ENCODE measurements at regions not wholly inside any gene's neighbourhood (a gene's known extent, or its start where the extent isn't known, plus 50 kb on each side); places are given as distances from the start of the nearest gene placed in this dataset.

GRCh38 chr1:108055387-108055786, 90.4 kb upstream of the VAV3 start (continued):
- TF ChIP-seq FOSL1 (IDR thresholded peaks at IDR 0.05; ENCODE audit: insufficient read depth, low read depth, low read length): no peak
- no peak for TF ChIP-seq MAX (IDR thresholded peaks at IDR 0.05)
- TF ChIP-seq TAF7 (optimal IDR thresholded peaks at IDR 0.05; ENCODE audit: borderline replicate concordance, low read depth, low read length): no peak
- no peak for TF ChIP-seq EP300 (IDR thresholded peaks at IDR 0.05; ENCODE audit: borderline replicate concordance in 1 of 2, low read depth in 2 of 2, low read length in 2 of 2)
- no peak for TF ChIP-seq BCL11A (IDR thresholded peaks at IDR 0.05; ENCODE audit: low read depth in 2 of 2, low read length in 2 of 2)
- TF ChIP-seq, protein P1, sequence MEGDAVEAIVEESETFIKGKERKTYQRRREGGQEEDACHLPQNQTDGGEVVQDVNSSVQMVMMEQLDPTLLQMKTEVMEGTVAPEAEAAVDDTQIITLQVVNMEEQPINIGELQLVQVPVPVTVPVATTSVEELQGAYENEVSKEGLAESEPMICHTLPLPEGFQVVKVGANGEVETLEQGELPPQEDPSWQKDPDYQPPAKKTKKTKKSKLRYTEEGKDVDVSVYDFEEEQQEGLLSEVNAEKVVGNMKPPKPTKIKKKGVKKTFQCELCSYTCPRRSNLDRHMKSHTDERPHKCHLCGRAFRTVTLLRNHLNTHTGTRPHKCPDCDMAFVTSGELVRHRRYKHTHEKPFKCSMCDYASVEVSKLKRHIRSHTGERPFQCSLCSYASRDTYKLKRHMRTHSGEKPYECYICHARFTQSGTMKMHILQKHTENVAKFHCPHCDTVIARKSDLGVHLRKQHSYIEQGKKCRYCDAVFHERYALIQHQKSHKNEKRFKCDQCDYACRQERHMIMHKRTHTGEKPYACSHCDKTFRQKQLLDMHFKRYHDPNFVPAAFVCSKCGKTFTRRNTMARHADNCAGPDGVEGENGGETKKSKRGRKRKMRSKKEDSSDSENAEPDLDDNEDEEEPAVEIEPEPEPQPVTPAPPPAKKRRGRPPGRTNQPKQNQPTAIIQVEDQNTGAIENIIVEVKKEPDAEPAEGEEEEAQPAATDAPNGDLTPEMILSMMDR (IDR thresholded peaks at IDR 0.05; ENCODE audit: control extremely low read depth in 1 of 3, insufficient read depth in 1 of 3, low read depth in 1 of 3, low read length in 3 of 3): no peak
